ENCODE measurements at regions not wholly inside any gene's neighbourhood (a gene's known extent, or its start where the extent isn't known, plus 50 kb on each side); places are given as distances from the start of the nearest gene placed in this dataset.
A peak's percentile ranks its signal among the peaks of the same experiment; 100 is the strongest.
"Not testable (repeated sequence)": the region's sequence is repeated elsewhere in the genome, so short reads cannot be mapped to it uniquely, and the experiment has no call there.

- no peak for DNase-seq (ENCODE audit: low read depth)
These were observed 316.7 kb upstream of the KITLG start for GRCh38 chr12:88896958-88897357.

- no peak for DNase-seq (ENCODE audit: low read depth)
These were observed 315.4 kb upstream of the KITLG start for GRCh38 chr12:88895634-88896033.

GRCh38 chr12:88893801-88894200, 313.5 kb upstream of the KITLG start:
- no peak for DNase-seq (ENCODE audit: low read depth)

- DNase-seq (ENCODE audit: low read depth) = not testable (repeated sequence)
These were observed 311.2 kb upstream of the KITLG start for GRCh38 chr12:88891434-88891833.

- DNase-seq (ENCODE audit: low read depth) = peak; percentile 26
These were observed 309.2 kb upstream of the KITLG start for GRCh38 chr12:88889326-88890110.

GRCh38 chr12:88884600-88884999, 304.3 kb upstream of the KITLG start:
- no peak for DNase-seq (ENCODE audit: low read depth)

GRCh38 chr12:88882662-88883061, 302.4 kb upstream of the KITLG start:
- no peak for DNase-seq (ENCODE audit: low read depth)

- no peak for DNase-seq (ENCODE audit: low read depth)
These were observed 299.8 kb upstream of the KITLG start for GRCh38 chr12:88880051-88880450.

GRCh38 chr12:88878295-88878694, 298.0 kb upstream of the KITLG start:
- DNase-seq (ENCODE audit: low read depth) = no peak

GRCh38 chr12:88876857-88877256, 296.6 kb upstream of the KITLG start:
- DNase-seq (ENCODE audit: low read depth) = peak; percentile 26

- DNase-seq (ENCODE audit: low read depth) = no peak
These were observed 289.9 kb upstream of the KITLG start for GRCh38 chr12:88870000-88870737.

GRCh38 chr12:88868050-88868449, 287.8 kb upstream of the KITLG start:
- DNase-seq (ENCODE audit: low read depth) = no peak

GRCh38 chr12:88867510-88867909, 287.2 kb upstream of the KITLG start:
- no peak for DNase-seq (ENCODE audit: low read depth)

GRCh38 chr12:88866881-88867280, 286.6 kb upstream of the KITLG start:
- DNase-seq (ENCODE audit: low read depth) = no peak

GRCh38 chr12:88865537-88865936, 285.3 kb upstream of the KITLG start:
- no peak for DNase-seq (ENCODE audit: low read depth)

- DNase-seq (ENCODE audit: low read depth) = no peak
These were observed 280.6 kb upstream of the KITLG start for GRCh38 chr12:88860851-88861250.

GRCh38 chr12:88856201-88856600, 275.9 kb upstream of the KITLG start:
- peak; percentile 49 for DNase-seq (ENCODE audit: low read depth)

GRCh38 chr12:88855301-88855700, 275.0 kb upstream of the KITLG start:
- no peak for DNase-seq (ENCODE audit: low read depth)

GRCh38 chr12:88854260-88854659, 274.0 kb upstream of the KITLG start:
- DNase-seq (ENCODE audit: low read depth) = peak; percentile 61

- not testable (repeated sequence) for DNase-seq (ENCODE audit: low read depth)
These were observed 267.0 kb upstream of the KITLG start for GRCh38 chr12:88847246-88847645.

- DNase-seq (ENCODE audit: low read depth) = no peak
These were observed 264.2 kb upstream of the KITLG start for GRCh38 chr12:88844426-88844825.

- no peak for DNase-seq (ENCODE audit: low read depth)
These were observed 262.0 kb upstream of the KITLG start for GRCh38 chr12:88842314-88842713.

GRCh38 chr12:88839486-88839885, 259.2 kb upstream of the KITLG start:
- no peak for DNase-seq (ENCODE audit: low read depth)

Data from LHCN-M2 (cell line).